AG04449 (cell line): ENCODE measurements at regions not wholly inside any gene's neighbourhood (a gene's known extent, or its start where the extent isn't known, plus 50 kb on each side); places are given as distances from the start of the nearest gene placed in this dataset.

ENCODE experiments used
- CTCF ChIA-PET: fragments of 350-600 bp; formaldehyde crosslinking; extraction: SDS; loops from one replicate; lab custom pipeline; 2021; ENCODE audit warnings: antibody characterized with exemption; lab: Yijun Ruan, JAX
- POLR2A ChIA-PET: fragments of 400-600, 350-600 bp; formaldehyde crosslinking; extraction: SDS; loops from one replicate; lab custom pipeline; 2020; ENCODE audit warnings: antibody characterized with exemption, inconsistent platforms; lab: Yijun Ruan, JAX
- DNase-seq: peaks from one replicate; pipeline ENCODE4 v3.0.0-alpha.2; 2010; ENCODE audit warnings: low read depth, low spot score
- H3K4me3 ChIP-seq: 2 replicates; pipeline ENCODE4 v1.5.1; 2011; ENCODE audit warnings: low read depth, mild to moderate bottlenecking, control low read depth, low read length
- CTCF ChIP-seq: IDR thresholded peaks from one replicate; pipeline ENCODE4 v1.5.1; 2011; ENCODE audit warnings: mild to moderate bottlenecking, moderate library complexity, low read length, control low read depth, inconsistent platforms; ENCODE audit not compliant: insufficient read depth; ENCODE audit errors: missing control alignments

GRCh38 chr2:83565181-83565580 lies 893.9 kb downstream of the SUCLG1 start:
- no peak for DNase-seq
- ChIA-PET POLR2A (interaction anchor here (0.7 kb wide), 1 partner anchor 723 kb away, joined by 3 read pairs; no protein-coding TSS in a partner anchor), CTCF (no interaction called here)
- TF ChIP-seq CTCF: no peak
- H3K4me3 ChIP-seq: no peak overlapping the region

- no peak overlapping the region for H3K4me3 ChIP-seq
- DNase-seq: no peak
- POLR2A ChIA-PET: no interaction called here
- TF ChIP-seq CTCF: no peak
- CTCF ChIA-PET: no interaction called here
Measured at GRCh38 chr2:83561592-83561991, 897.5 kb downstream of the SUCLG1 start.

- ChIA-PET CTCF (no interaction called here), POLR2A (no interaction called here)
- no peak overlapping the region for H3K4me3 ChIP-seq
- DNase-seq: no peak
- no peak for TF ChIP-seq CTCF
Measured at GRCh38 chr2:83536556-83536955, 922.5 kb downstream of the SUCLG1 start.

- POLR2A ChIA-PET: no interaction called here
- no peak for TF ChIP-seq CTCF
- CTCF ChIA-PET: no interaction called here
- H3K4me3 ChIP-seq: no peak overlapping the region
- no peak for DNase-seq
Measured at GRCh38 chr2:83534416-83534815, 924.7 kb downstream of the SUCLG1 start.

GRCh38 chr2:83531206-83531826 lies 927.8 kb downstream of the SUCLG1 start:
- CTCF ChIA-PET: no interaction called here
- no peak for TF ChIP-seq CTCF
- DNase-seq: no peak
- POLR2A ChIA-PET: no interaction called here
- no peak overlapping the region for H3K4me3 ChIP-seq

GRCh38 chr2:83528767-83529166 lies 930.3 kb downstream of the SUCLG1 start:
- ChIA-PET POLR2A (no interaction called here), CTCF (no interaction called here)
- no peak for TF ChIP-seq CTCF
- no peak for DNase-seq
- no peak overlapping the region for H3K4me3 ChIP-seq
